Nephron progenitor cell (in vitro differentiated cells): ENCODE measurements at regions not wholly inside any gene's neighbourhood (a gene's known extent, or its start where the extent isn't known, plus 50 kb on each side); places are given as distances from the start of the nearest gene placed in this dataset.

ENCODE experiments used
- DNase-seq: peaks from one replicate; pipeline ENCODE4 v3.0.0; 2021
- H3K27ac Mint-ChIP-seq: 2 replicates; pipeline ENCODE4 v1.8.0; 2021; ENCODE audit warnings: mild to moderate bottlenecking, moderate library complexity, mixed read lengths
- H3K27me3 Mint-ChIP-seq: 2 replicates; pipeline ENCODE4 v1.8.0; 2021; ENCODE audit warnings: mild to moderate bottlenecking, low read depth, mixed read lengths; ENCODE audit not compliant: poor library complexity
- H3K36me3 Mint-ChIP-seq: 2 replicates; pipeline ENCODE4 v1.8.0; 2021; ENCODE audit warnings: low read depth, mixed read lengths
- H3K4me1 Mint-ChIP-seq: 2 replicates; pipeline ENCODE4 v1.8.0; 2021; ENCODE audit warnings: mixed read lengths
- H3K4me3 Mint-ChIP-seq: 2 replicates; pipeline ENCODE4 v1.8.0; 2021; ENCODE audit warnings: mild to moderate bottlenecking, moderate library complexity, mixed read lengths
- H3K9me3 Mint-ChIP-seq: 2 replicates; pipeline ENCODE4 v1.8.0; 2021; ENCODE audit warnings: mild to moderate bottlenecking, moderate library complexity, mixed read lengths
- CTCF ChIP-seq: fragments of 200-600 bp; sonication (generic); IDR thresholded peaks from 2 replicates; pipeline ENCODE4 v1.5.0; 2021; ENCODE audit warnings: antibody characterized with exemption

GRCh38 chr7:153934048-153934447, 118.2 kb upstream of the DPP6 start:
- Mint-ChIP-seq H3K27me3 (peaks cover 8% of the 10 kb centered on the region), H3K27ac (no peak overlapping the region), H3K36me3 (no peaks in the 10 kb centered on the region), H3K4me3 (no peak overlapping the region), H3K9me3 (peaks cover 91% of the 10 kb centered on the region), H3K4me1 (no peaks in the 10 kb centered on the region)
- DNase-seq: no peak
- TF ChIP-seq CTCF: no peak

- peaks cover 91% of the 10 kb centered on the region for H3K9me3 Mint-ChIP-seq
- no peaks in the 10 kb centered on the region for H3K36me3 Mint-ChIP-seq
- peaks cover 8% of the 10 kb centered on the region for H3K27me3 Mint-ChIP-seq
Observed at GRCh38 chr7:153934629-153935028, 117.6 kb upstream of the DPP6 start.

GRCh38 chr7:153935095-153935494, 117.1 kb upstream of the DPP6 start:
- Mint-ChIP-seq H3K27me3 (peaks cover 8% of the 10 kb centered on the region), H3K9me3 (peaks cover 90% of the 10 kb centered on the region), H3K4me3 (no peak overlapping the region), H3K27ac (no peak overlapping the region), H3K4me1 (no peaks in the 10 kb centered on the region), H3K36me3 (no peaks in the 10 kb centered on the region)
- TF ChIP-seq CTCF: no peak
- no peak for DNase-seq

More at GRCh38 chr7:153934629-153935028, 117.6 kb upstream of the DPP6 start:
- DNase-seq: no peak
- no peak for TF ChIP-seq CTCF
- Mint-ChIP-seq H3K4me1 (no peaks in the 10 kb centered on the region), H3K4me3 (no peak overlapping the region), H3K27ac (no peak overlapping the region)

- Mint-ChIP-seq H3K36me3 (no peaks in the 10 kb centered on the region), H3K4me1 (no peaks in the 10 kb centered on the region), H3K27ac (no peak overlapping the region), H3K27me3 (peaks cover 9% of the 10 kb centered on the region), H3K9me3 (peaks cover 97% of the 10 kb centered on the region), H3K4me3 (no peak overlapping the region)
- TF ChIP-seq CTCF: no peak
- DNase-seq: no peak
Observed at GRCh38 chr7:153938451-153938850, 113.7 kb upstream of the DPP6 start.

- no peaks in the 10 kb centered on the region for H3K4me1 Mint-ChIP-seq
- H3K9me3 Mint-ChIP-seq: peaks cover 97% of the 10 kb centered on the region
- peaks cover 3% of the 10 kb centered on the region for H3K36me3 Mint-ChIP-seq
- peaks cover 9% of the 10 kb centered on the region for H3K27me3 Mint-ChIP-seq
- no peak for DNase-seq
- no peak overlapping the region for H3K27ac Mint-ChIP-seq
- no peak overlapping the region for H3K4me3 Mint-ChIP-seq
- TF ChIP-seq CTCF: no peak
Observed at GRCh38 chr7:153939177-153939576, 113.0 kb upstream of the DPP6 start.

GRCh38 chr7:153939654-153940053, 112.5 kb upstream of the DPP6 start:
- peaks cover 7% of the 10 kb centered on the region for H3K27me3 Mint-ChIP-seq
- no peak overlapping the region for H3K4me3 Mint-ChIP-seq
- H3K27ac Mint-ChIP-seq: no peak overlapping the region
- no peak for TF ChIP-seq CTCF
- no peaks in the 10 kb centered on the region for H3K4me1 Mint-ChIP-seq
- DNase-seq: no peak
- peaks cover 95% of the 10 kb centered on the region for H3K9me3 Mint-ChIP-seq
- peaks cover 5% of the 10 kb centered on the region for H3K36me3 Mint-ChIP-seq
